ENCODE measurements at regions not wholly inside any gene's neighbourhood (a gene's known extent, or its start where the extent isn't known, plus 50 kb on each side); places are given as distances from the start of the nearest gene placed in this dataset.

DNA sequence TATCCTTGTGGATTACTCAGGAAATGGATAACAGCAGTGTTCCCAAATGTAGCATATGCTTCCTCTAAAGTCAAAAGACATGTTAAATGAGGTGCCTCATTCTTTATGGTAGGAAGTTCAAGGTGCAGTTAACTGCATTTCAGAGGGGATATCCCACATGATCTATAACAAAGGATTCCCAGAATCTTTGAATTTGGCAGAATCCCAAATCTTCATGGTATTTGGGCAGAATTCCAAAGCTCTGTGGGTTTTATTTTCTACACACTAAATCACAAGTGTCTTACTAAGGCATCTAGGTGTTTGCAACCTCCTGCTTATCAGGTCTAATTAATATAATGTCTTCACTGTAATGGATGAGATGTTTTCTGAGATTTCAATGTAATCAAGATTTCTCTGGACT, 364.3 kb upstream of the MAN1A1 start:
- TF ChIP-seq, protein P1, sequence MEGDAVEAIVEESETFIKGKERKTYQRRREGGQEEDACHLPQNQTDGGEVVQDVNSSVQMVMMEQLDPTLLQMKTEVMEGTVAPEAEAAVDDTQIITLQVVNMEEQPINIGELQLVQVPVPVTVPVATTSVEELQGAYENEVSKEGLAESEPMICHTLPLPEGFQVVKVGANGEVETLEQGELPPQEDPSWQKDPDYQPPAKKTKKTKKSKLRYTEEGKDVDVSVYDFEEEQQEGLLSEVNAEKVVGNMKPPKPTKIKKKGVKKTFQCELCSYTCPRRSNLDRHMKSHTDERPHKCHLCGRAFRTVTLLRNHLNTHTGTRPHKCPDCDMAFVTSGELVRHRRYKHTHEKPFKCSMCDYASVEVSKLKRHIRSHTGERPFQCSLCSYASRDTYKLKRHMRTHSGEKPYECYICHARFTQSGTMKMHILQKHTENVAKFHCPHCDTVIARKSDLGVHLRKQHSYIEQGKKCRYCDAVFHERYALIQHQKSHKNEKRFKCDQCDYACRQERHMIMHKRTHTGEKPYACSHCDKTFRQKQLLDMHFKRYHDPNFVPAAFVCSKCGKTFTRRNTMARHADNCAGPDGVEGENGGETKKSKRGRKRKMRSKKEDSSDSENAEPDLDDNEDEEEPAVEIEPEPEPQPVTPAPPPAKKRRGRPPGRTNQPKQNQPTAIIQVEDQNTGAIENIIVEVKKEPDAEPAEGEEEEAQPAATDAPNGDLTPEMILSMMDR (IDR thresholded peaks at IDR 0.05): no peak
- TF ChIP-seq POLR2A (IDR thresholded peaks at IDR 0.05): no peak

All from Peyer's patch (tissue), 4 donors.